RCC 7860 (cell line): ENCODE measurements at regions not wholly inside any gene's neighbourhood (a gene's known extent, or its start where the extent isn't known, plus 50 kb on each side); places are given as distances from the start of the nearest gene placed in this dataset.
"Not testable (repeated sequence)": the region's sequence is repeated elsewhere in the genome, so short reads cannot be mapped to it uniquely, and the experiment has no call there.

ENCODE experiments used
- DNase-seq: peaks from one replicate; pipeline ENCODE4 v3.0.0-alpha.2; 2015; ENCODE audit warnings: low spot score
- FAIRE-seq: peaks from 2 replicates; lab custom pipeline; 2012; peaks lifted over from hg19 to GRCh38; lab: Jason Lieb, UNC

DNA sequence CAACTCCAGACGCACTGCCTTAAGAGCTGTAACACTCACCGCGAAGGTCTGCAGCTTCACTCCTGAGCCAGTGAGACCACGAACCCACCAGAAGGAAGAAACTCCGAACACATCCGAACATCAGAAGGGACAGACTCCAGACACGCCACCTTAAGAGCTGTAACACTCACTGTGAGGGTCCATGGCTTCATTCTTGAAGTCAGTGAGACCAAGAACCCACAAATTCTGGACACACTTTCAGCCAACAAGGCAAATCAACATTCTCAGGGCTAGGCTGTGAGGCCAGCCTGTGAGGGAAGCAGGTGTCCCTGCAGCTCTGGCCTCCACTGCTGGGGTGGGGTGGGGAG is 275.3 kb downstream of the ADGRD1 start:
- not testable (repeated sequence) for FAIRE-seq, DNase-seq

DNA sequence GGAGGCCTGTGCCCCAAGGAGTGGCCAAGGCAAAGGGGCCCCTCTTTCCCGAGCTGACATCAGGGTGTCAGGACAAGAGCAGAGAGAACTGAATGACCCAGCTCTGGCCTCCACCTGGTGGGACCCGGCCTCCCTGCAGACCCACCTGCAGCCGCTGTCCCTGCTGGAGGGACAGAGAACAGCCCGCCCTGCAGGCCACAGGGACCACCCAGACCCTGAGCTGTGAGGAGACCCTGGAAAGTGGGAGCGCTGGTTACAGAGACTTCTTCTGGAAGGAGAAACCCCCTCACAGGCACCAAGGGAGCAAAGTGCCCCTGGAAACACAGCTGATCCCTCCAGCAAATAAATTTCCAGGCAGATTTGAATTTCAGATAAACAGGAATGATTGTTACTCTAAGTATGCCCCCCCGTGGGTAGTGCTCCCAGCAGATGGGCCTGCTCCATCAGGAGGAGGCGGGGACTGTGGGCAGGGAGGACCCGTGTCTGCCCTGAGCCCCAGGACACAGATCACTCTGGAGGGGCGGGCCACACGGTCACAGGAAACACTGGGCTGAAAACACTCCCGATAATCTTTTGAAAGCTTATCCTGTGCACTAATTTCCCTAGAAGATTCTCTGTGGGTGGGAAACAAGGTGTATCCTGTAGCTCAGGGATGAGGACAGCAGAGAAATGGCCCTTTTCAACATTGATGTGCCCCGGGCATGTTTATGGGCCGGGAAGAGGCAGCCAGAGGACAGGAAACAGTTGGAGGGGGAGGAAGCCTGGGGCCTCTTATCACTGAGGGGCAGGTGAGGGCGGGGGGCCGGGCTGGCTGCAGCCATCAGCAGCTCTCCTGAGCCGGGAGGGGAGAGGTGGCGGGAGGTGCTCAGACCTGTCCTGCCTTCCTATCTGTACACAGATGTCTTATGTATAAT is 276.0 kb downstream of the ADGRD1 start:
- DNase-seq (no peak), FAIRE-seq (no peak)

- FAIRE-seq = no peak
Measured at GRCh38 chr12:131230340-131231031, 276.8 kb downstream of the ADGRD1 start.

DNA sequence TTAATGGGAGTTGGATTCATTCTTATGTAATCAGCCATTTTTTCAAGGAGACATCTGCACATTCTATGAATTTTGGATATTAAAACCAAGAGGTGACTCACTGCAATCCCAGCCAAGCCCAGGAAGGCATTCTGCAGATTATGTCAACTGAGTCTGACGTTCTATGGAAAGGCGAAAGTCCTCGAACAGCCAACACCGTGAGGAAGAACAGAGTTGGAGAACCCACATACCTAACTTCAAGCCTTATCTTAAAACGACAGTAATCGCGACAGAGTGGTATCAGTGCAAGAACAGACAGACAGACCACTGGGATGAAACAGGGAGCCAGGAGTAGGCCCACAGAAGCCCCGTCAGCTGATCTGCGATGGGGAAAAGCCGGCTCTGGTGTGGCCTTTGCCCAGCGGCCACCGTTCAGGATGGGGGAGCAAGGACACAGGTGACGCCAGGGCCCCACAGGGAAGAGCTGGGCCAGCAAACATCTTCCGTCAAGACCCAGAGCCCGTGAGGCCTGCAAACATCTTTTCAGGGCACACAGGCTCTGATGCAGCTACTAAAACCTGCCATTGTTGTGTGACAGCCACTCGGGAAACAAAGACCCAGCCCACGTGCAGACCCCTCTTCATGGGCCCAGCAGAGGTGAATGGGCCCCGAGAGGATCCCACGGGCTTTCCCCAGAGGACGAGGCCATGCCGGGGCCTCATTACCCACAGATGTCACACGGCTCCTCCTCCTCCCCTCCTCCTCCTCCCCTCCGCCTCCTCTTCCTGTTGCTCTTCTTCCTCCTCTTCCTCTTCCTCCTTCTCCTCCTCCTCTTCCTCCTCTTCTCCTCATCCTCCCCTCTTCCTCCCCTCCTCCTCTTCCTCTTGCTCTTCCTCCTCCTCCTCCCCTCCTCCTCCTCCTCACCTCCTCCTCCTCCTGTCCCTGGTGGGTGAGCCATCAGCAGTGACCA is 277.6 kb downstream of the ADGRD1 start:
- FAIRE-seq = no peak

More at GRCh38 chr12:131230340-131231031, 276.8 kb downstream of the ADGRD1 start:
- no peak for DNase-seq

GRCh38 chr12:131232036-131232435 is 278.3 kb downstream of the ADGRD1 start:
- FAIRE-seq (no peak), DNase-seq (no peak)

More for the DNA sequence above, 277.6 kb downstream of the ADGRD1 start:
- no peak for DNase-seq

- not testable (repeated sequence) for DNase-seq
Measured at GRCh38 chr12:131232872-131233271, 279.2 kb downstream of the ADGRD1 start.

DNA sequence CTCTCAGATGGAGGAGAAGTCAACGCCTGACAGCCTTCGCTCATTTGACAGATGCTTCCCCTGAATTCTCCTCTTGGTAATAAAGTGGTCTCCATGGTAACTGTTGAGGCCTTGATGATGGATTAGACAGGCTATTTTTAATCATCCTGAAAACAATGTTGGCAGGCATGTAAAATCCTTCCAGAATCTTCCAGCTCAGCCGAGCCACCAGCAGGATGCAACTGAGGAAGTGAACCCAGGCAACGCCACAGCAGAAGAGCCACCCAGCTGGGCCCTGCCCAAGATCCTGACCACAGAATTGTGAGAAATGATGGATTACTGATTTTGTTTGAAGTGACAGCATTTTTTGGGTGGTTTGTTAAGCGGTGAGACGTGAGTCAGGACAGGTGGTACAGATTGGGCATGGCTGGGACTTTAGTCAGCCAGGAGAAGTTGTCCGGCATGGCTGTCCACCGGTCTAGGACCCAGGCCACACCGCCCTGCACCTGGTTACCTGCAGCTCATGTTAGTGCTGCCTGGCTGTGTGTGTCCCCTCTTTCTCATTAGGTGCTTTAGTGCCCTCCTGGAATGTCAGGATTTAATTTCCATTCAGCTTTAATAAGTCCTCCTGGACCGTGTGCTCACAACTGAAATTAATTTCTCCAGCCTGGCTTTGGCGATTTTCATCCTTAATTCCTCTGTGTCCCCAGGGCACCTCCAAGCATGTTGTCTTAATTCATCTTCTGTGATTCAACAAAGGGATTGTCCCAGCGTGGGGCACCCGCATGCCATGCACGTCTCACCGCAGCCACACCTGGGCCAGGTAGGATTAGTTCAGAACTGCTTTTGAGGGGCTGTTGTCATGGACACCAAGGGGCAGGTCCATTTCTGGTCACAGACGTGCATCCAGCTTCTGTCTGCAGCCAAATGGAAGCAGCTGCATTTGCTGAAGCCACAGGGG is 280.4 kb downstream of the ADGRD1 start:
- not testable (repeated sequence) for FAIRE-seq, DNase-seq

More at GRCh38 chr12:131232872-131233271, 279.2 kb downstream of the ADGRD1 start:
- FAIRE-seq = not testable (repeated sequence)

DNA sequence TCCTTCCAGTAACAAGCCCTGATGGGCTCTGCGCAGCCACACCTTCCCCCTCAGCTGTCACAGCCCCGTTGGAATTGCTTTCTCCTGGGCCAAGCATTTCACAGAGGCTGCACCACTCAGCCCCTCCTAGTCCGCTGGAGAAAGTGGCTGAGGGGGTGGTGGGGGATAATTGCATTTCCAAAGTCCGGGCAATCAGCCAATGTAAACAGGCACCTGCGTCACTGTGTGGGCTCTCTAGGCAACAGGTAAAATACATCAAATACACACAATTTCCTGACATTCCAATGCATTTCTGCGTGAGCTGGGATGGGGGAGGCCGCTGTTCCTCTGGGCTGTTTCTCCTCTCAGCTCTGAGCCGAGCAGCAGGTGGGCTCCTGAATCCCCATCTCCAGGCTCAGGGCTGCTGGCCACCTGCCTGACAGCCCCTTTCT is 281.1 kb downstream of the ADGRD1 start:
- DNase-seq, FAIRE-seq: not testable (repeated sequence)

DNA sequence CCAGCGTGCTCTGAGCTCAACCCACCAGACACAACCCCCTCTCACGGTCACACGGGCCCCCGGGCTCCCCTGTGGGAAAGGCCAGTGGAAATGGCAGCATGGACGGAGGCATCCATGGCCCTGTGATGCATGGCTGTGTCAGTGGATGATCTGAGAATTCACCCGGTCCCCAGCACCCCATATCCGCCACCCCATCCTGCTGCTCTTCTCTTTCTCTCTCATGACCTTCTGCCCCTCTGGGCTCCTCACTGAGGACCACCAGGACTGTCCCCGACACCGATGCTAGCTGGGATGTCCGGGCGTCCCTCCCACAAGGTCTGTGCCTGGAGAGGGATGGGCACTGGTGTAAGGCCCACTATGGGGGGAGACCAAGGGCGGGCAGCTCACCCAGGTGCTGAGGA is 282.2 kb downstream of the ADGRD1 start:
- FAIRE-seq (no peak), DNase-seq (no peak)

DNA sequence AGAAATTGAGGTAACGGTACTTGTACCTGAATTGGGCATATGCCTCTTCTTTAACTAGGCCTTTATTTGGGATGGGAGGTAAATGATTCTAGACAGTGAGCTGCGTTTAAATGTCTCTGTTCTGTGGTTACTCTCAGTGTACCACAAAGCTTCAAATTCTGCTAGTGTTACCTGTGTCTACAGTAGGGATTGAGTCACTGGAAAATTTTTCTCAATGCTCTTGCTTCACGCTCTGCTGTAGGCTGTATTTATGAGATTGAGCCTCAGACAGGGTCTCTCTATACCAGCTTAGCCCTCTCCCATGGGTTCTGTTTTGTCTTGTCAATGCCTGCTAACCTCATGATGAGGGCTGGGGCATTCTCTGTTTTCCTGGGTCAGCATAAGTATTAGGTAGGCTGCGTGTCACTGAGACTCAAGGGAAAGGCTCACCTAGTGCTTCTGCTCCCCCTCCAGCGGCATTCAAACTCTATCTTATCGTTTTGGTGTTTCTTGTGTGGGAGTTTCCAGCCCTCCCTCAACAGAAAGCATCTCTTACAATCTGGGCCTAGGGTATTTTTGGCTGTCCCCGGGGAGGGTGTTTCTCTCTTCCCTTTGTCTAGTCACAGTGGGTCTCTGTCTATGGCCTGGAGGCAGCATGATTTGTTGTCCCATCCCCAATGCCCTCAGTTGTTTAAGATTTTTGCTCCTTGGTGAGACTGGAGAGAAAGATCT is 285.8 kb downstream of the ADGRD1 start:
- DNase-seq (no peak), FAIRE-seq (no peak)

DNA sequence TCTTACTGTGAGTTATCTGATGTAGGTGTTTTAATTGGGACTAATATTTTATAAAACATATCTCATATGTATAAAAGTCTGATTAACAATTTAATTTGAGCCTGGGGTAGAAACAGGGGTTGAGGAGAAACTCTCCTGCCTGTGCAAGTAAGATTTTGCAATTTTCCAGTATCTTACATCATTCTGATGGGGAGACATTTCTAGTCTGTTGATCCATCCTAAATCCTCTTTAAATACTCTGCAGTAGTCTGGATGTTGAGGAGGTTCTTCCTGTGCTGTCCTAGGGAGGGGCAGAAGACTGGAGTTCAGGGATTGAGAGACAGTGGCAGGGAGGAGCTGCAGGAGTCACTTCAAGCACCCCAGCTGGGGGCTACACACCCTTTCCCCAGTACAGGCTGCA is 287.8 kb downstream of the ADGRD1 start:
- no peak for FAIRE-seq

DNA sequence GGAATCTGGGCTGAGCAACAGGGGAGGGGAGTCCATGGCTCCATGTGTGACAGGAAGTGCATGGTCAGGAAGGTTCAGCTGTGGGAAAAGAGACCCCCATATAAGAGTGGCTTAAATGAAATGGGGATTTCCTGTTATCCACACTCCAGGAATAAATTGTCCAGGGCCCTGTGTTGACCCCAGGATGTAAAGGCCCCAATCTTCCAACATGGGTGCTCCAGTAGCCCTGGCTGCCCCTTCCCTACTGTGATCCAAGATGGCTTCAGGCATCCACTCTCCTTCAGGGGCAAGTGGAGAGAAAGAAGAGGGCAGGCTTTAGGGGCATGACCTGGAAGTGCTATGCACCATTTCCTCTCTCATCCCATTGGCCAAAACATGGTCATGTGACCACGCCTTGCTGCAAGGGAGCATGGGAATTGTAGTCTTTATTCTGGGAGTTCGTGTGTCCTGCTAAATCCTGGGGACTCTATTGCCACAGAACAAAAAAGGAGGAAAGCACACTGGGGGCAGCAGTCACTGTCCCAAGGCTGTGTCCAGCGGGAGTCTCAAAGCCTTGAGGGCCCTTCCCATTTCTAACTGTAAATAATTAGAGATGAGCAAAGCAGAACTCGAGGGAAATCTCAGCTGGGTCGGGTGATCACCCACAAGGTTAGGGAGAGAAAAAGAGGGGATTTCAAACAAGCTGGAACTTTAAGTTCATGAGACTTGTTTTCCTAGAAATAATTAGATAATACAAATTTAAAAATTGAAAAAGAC is 289.2 kb downstream of the ADGRD1 start:
- no peak for FAIRE-seq

More for the DNA sequence above, 287.8 kb downstream of the ADGRD1 start:
- no peak for DNase-seq

DNA sequence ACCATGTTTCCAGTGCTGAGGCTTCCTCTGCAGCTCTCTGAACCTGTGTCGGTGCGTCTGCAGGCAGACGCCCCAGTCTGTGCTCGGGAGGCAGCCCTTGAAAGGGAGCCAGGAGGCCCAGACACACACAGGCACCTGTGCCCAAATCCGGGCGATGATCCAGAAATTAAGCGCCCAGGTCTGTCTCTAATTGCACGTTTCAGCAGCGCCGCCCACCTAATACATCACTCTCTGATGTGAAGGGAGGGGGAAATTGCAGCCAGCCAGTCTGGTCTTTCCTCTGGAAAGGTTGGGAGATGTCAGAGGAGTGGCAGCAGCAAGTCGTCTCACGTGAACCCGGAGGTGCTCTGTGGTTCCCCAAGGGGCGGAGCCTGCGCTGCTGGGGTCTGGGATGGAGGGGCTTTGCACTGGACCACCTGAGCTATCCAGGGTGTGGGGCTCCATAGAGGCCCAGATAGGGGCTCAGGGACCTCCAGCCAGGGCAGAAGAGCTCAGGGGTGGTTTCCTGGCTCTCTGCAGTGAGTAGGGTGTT is 290.5 kb downstream of the ADGRD1 start:
- DNase-seq, FAIRE-seq: not testable (repeated sequence)

More for the DNA sequence above, 289.2 kb downstream of the ADGRD1 start:
- no peak for DNase-seq

DNA sequence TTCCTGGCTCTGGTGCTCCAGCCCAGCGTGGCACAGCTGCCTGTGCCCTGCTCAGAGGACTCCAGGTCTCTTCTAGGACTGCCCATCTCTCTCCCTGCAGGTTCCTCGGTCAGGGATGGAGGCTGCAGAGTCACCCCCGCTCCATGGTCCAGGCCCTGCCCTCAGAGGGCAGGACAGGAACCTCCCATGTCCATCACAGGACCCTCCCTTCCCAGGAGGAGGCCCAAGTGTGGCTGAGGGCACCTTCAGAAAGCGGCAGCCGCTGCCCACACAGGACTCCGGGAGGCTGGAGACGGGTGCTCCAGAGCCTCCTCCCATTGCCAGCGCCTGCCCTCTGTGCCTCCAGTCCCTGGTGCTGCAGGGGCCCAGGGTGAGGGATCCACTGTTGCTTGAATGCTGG is 291.5 kb downstream of the ADGRD1 start:
- DNase-seq, FAIRE-seq: not testable (repeated sequence)

DNA sequence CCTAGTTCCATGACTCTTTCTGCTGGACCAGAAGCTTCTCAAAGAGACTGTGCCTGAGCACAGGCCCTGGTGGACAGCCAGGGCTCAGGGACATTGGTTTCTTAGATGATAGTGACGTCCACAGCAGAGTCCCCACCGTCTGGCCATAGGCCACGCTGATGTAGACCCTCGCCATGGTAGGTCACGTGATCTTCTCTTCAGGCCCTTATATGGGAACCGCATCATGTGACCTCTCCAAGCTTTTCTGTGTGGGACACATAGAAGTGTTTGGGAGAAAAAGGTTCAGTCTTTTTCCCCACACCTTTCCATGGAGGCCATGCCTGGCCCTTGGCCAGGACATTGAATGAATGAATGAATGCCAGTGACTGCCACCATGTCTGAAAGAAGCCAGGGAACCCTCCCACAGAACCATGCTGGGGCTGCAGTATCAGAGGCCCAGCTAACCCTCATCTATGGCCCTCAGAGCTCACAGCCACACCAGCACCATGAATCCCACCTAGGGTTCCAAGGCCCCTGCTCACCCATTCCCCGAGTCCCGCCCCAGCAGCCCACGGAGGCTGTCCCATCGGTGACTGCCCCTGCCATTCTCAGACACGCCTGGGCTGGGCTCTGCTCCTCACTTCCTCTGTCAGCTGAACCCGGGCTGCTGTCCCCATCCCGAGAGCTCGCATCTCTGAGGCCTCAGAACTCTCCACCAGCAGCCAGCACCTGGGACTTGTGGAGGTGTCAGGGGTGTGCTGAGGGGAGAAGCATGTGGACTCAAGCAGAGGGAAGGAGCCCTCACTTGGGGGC is 292.1 kb downstream of the ADGRD1 start:
- FAIRE-seq = no peak
- no peak for DNase-seq

DNA sequence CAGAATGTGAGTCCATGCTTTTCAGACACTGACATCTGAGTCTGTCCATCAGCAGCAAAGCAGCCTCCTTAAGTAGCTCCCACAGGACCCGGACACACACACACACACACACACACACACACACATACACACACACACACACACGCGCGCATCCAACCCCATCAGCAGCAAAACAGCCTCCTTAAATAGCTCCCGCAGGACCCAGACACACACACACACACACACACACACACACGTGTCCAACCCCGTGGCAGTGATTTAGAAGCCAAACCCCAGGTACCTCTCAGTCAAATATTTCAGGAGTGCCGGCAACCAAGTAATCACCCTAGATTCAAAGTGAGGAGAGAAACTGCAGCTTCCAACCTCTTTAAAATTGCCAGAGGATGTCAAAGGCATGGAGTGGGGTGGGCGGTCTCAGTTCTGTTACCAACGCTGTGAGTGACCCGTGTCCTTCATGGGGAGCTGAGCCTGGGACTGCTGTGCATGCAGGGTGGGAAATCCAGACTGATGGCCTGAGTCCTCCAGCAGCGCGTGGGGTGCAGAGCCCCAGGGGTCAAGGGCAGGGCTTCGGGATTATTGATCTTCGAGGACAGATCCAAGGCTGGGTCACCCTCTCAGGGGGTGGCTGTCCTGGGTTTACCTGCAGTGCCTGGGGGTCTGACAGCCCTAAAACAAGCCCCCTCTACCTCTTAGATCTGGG is 293.5 kb downstream of the ADGRD1 start:
- not testable (repeated sequence) for DNase-seq, FAIRE-seq
